ENCODE measurements at regions not wholly inside any gene's neighbourhood (a gene's known extent, or its start where the extent isn't known, plus 50 kb on each side); places are given as distances from the start of the nearest gene placed in this dataset.

DNA sequence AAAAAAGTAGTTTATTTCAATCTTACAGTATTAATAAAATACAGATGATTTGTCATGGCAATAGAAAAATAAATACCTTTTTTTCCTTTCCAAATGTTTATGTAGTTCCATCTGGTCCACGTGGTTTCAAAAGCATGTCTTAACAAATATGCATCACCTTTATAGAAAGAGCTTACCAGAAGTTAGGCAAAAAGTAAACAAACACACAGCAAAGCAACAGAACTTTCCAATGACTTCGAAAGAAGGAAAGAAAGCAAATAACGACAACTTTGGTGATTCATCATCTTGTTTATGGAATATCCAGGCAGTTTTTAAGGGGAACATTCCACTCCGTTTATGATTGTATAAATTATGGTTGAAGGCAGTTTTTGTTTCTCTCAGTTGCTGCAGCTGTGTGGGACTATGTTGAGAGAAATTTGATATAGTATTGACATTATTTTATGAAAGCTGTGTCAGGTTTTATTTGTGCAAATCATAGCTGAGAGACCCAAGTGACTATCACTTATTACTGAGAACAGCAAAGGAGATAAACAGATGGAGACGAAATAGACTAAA is 203.1 kb downstream of the CDC14C start:
- Histone ChIP-seq H4K5ac (ENCODE audit: low read length) (no peak overlapping the region), H3K4me1 (ENCODE audit: control insufficient read depth, low read depth, low read length) (no peaks in the 10 kb centered on the region), H3K4me2 (ENCODE audit: low read length) (no peak overlapping the region), H3K18ac (ENCODE audit: low read length) (no peak overlapping the region), H3K79me2 (ENCODE audit: control insufficient read depth, insufficient read depth, low read length) (no peaks in the 10 kb centered on the region), H3K4ac (ENCODE audit: low read depth, low read length) (no peak overlapping the region), H3K79me1 (ENCODE audit: low read length) (no peaks in the 10 kb centered on the region), H3K23ac (ENCODE audit: low read length) (no peak overlapping the region), H4K8ac (ENCODE audit: low read depth, low read length) (no peak overlapping the region), H3K36me3 (ENCODE audit: control insufficient read depth, insufficient read depth, low read length) (no peaks in the 10 kb centered on the region), H3K4me3 (ENCODE audit: low read length) (no peak overlapping the region), H2BK120ac (ENCODE audit: low read depth, low read length) (no peak overlapping the region), H2BK15ac (replicated peaks; ENCODE audit: low read depth) (no peak overlapping the region), H2AK5ac (ENCODE audit: low read length) (no peak overlapping the region), H2BK5ac (ENCODE audit: low read length) (no peak overlapping the region), H3K27ac (ENCODE audit: low read depth, low read length) (no peak overlapping the region), H3K27me3 (ENCODE audit: insufficient read depth, low read length, poor library complexity) (no peaks in the 10 kb centered on the region), H3K9ac (ENCODE audit: low read length) (no peak overlapping the region), H3K56ac (ENCODE audit: low read length) (no peak overlapping the region)
- no CpG with 5 or more reads among the region's 5 CpGs for WGBS (ENCODE audit: extremely low coverage, insufficient coverage, low lambda C conversion rate)
- no peak for DNase-seq

DNA sequence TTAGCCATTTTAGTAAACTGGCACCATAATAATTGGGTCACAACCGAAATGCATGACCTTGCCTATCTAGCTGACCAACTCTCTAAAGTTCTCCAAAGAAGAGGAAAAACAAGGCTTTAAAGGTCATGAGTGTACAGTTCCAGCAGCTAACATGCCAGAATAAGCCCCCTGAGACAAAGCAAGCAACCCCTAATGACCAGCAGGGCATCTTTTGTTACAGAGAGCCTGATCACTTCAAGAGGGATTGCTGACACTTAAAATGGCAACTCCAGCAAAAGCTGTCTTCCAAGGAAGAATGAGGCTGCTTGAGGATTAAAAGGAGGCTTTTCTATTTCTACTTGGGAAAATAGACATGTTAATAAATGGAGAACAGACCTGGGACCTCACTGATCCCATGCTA is 213.6 kb downstream of the CDC14C start:
- Histone ChIP-seq H3K79me2 (ENCODE audit: control insufficient read depth, insufficient read depth, low read length) (no peaks in the 10 kb centered on the region), H3K9ac (ENCODE audit: low read length) (no peak overlapping the region), H3K79me1 (ENCODE audit: low read length) (no peaks in the 10 kb centered on the region), H3K27ac (ENCODE audit: low read depth, low read length) (no peak overlapping the region), H2BK15ac (replicated peaks; ENCODE audit: low read depth) (peak overlapping the region; percentile 4), H2AK5ac (ENCODE audit: low read length) (no peak overlapping the region), H3K4me3 (ENCODE audit: low read length) (no peak overlapping the region), H3K4ac (ENCODE audit: low read depth, low read length) (peak overlapping the region; percentile 81), H3K4me2 (ENCODE audit: low read length) (no peak overlapping the region), H3K23ac (ENCODE audit: low read length) (no peak overlapping the region), H4K5ac (ENCODE audit: low read length) (no peak overlapping the region), H4K8ac (ENCODE audit: low read depth, low read length) (no peak overlapping the region), H3K4me1 (ENCODE audit: control insufficient read depth, low read depth, low read length) (peaks cover 2% of the 10 kb centered on the region), H2BK5ac (ENCODE audit: low read length) (no peak overlapping the region), H3K56ac (ENCODE audit: low read length) (no peak overlapping the region), H3K36me3 (ENCODE audit: control insufficient read depth, insufficient read depth, low read length) (no peaks in the 10 kb centered on the region), H2BK120ac (ENCODE audit: low read depth, low read length) (no peak overlapping the region), H3K27me3 (ENCODE audit: insufficient read depth, low read length, poor library complexity) (no peaks in the 10 kb centered on the region), H3K18ac (ENCODE audit: low read length) (no peak overlapping the region)
- no peak for DNase-seq
- no CpG with 5 or more reads among the region's 1 CpG for WGBS (ENCODE audit: extremely low coverage, insufficient coverage, low lambda C conversion rate)

- no peak overlapping the region for H3K4me3 ChIP-seq (ENCODE audit: low read length)
- no peak overlapping the region for H3K18ac ChIP-seq (ENCODE audit: low read length)
- no peaks in the 10 kb centered on the region for H3K79me2 ChIP-seq (ENCODE audit: control insufficient read depth, insufficient read depth, low read length)
- H3K36me3 ChIP-seq (ENCODE audit: control insufficient read depth, insufficient read depth, low read length): no peaks in the 10 kb centered on the region
- no peak overlapping the region for H3K23ac ChIP-seq (ENCODE audit: low read length)
- H3K27ac ChIP-seq (ENCODE audit: low read depth, low read length): no peak overlapping the region
- no peak overlapping the region for H3K4ac ChIP-seq (ENCODE audit: low read depth, low read length)
- H2BK120ac ChIP-seq (ENCODE audit: low read depth, low read length): no peak overlapping the region
- H3K56ac ChIP-seq (ENCODE audit: low read length): no peak overlapping the region
- H3K27me3 ChIP-seq (ENCODE audit: insufficient read depth, low read length, poor library complexity): no peaks in the 10 kb centered on the region
- no peak for DNase-seq
- no peak overlapping the region for H4K5ac ChIP-seq (ENCODE audit: low read length)
- no peaks in the 10 kb centered on the region for H3K4me1 ChIP-seq (ENCODE audit: control insufficient read depth, low read depth, low read length)
- H3K4me2 ChIP-seq (ENCODE audit: low read length): no peak overlapping the region
- H2BK15ac ChIP-seq (replicated peaks; ENCODE audit: low read depth): no peak overlapping the region
- no peak overlapping the region for H4K8ac ChIP-seq (ENCODE audit: low read depth, low read length)
- H3K9ac ChIP-seq (ENCODE audit: low read length): no peak overlapping the region
- no peaks in the 10 kb centered on the region for H3K79me1 ChIP-seq (ENCODE audit: low read length)
- H2AK5ac ChIP-seq (ENCODE audit: low read length): no peak overlapping the region
- no peak overlapping the region for H2BK5ac ChIP-seq (ENCODE audit: low read length)
- no CpG with 5 or more reads among the region's 3 CpGs for WGBS (ENCODE audit: extremely low coverage, insufficient coverage, low lambda C conversion rate)
Measured at GRCh38 chr7:49150486-49150885, 226.1 kb downstream of the CDC14C start.

DNA sequence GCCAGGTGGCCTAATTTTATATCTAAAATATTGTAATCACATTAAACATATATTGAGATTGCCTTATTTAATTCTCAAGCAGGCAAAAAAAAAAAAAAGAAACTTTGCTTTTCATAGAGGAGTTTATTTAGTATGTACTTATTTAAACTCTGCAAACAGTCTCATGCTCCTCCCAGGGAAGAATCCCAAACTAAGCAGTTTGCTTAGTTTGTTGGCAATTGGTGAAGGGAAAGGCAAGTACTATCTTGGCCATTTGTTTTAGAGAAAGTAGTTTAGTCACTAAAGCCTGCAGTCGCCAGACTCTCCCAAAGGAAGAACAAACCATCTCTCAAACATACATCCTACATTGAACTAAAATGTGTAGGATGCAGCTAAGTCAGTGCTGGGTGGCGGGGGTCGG is 226.8 kb downstream of the CDC14C start:
- no peak overlapping the region for H2BK120ac ChIP-seq (ENCODE audit: low read depth, low read length)
- H3K18ac ChIP-seq (ENCODE audit: low read length): no peak overlapping the region
- no peak overlapping the region for H3K4me2 ChIP-seq (ENCODE audit: low read length)
- H3K27ac ChIP-seq (ENCODE audit: low read depth, low read length): no peak overlapping the region
- no peaks in the 10 kb centered on the region for H3K4me1 ChIP-seq (ENCODE audit: control insufficient read depth, low read depth, low read length)
- WGBS (ENCODE audit: extremely low coverage, insufficient coverage, low lambda C conversion rate): no CpG with 5 or more reads among the region's 3 CpGs
- H4K8ac ChIP-seq (ENCODE audit: low read depth, low read length): no peak overlapping the region
- no peak overlapping the region for H2BK5ac ChIP-seq (ENCODE audit: low read length)
- H3K4ac ChIP-seq (ENCODE audit: low read depth, low read length): no peak overlapping the region
- no peak for DNase-seq
- H3K79me2 ChIP-seq (ENCODE audit: control insufficient read depth, insufficient read depth, low read length): no peaks in the 10 kb centered on the region
- no peak overlapping the region for H3K56ac ChIP-seq (ENCODE audit: low read length)
- no peak overlapping the region for H3K23ac ChIP-seq (ENCODE audit: low read length)
- no peak overlapping the region for H3K9ac ChIP-seq (ENCODE audit: low read length)
- no peaks in the 10 kb centered on the region for H3K36me3 ChIP-seq (ENCODE audit: control insufficient read depth, insufficient read depth, low read length)
- no peaks in the 10 kb centered on the region for H3K79me1 ChIP-seq (ENCODE audit: low read length)
- no peaks in the 10 kb centered on the region for H3K27me3 ChIP-seq (ENCODE audit: insufficient read depth, low read length, poor library complexity)
- no peak overlapping the region for H2AK5ac ChIP-seq (ENCODE audit: low read length)
- no peak overlapping the region for H3K4me3 ChIP-seq (ENCODE audit: low read length)
- no peak overlapping the region for H2BK15ac ChIP-seq (replicated peaks; ENCODE audit: low read depth)
- H4K5ac ChIP-seq (ENCODE audit: low read length): no peak overlapping the region

GRCh38 chr7:49158321-49158720 is 234.0 kb downstream of the CDC14C start:
- no peak overlapping the region for H2BK5ac ChIP-seq (ENCODE audit: low read length)
- no peak overlapping the region for H2BK120ac ChIP-seq (ENCODE audit: low read depth, low read length)
- H3K18ac ChIP-seq (ENCODE audit: low read length): no peak overlapping the region
- H3K56ac ChIP-seq (ENCODE audit: low read length): no peak overlapping the region
- no peak overlapping the region for H3K4me3 ChIP-seq (ENCODE audit: low read length)
- no CpG with 5 or more reads among the region's 2 CpGs for WGBS (ENCODE audit: extremely low coverage, insufficient coverage, low lambda C conversion rate)
- H4K8ac ChIP-seq (ENCODE audit: low read depth, low read length): no peak overlapping the region
- H3K27me3 ChIP-seq (ENCODE audit: insufficient read depth, low read length, poor library complexity): no peaks in the 10 kb centered on the region
- H3K4me2 ChIP-seq (ENCODE audit: low read length): no peak overlapping the region
- no peak overlapping the region for H3K23ac ChIP-seq (ENCODE audit: low read length)
- no peaks in the 10 kb centered on the region for H3K4me1 ChIP-seq (ENCODE audit: control insufficient read depth, low read depth, low read length)
- H3K27ac ChIP-seq (ENCODE audit: low read depth, low read length): no peak overlapping the region
- H3K79me1 ChIP-seq (ENCODE audit: low read length): no peaks in the 10 kb centered on the region
- no peaks in the 10 kb centered on the region for H3K79me2 ChIP-seq (ENCODE audit: control insufficient read depth, insufficient read depth, low read length)
- H2BK15ac ChIP-seq (replicated peaks; ENCODE audit: low read depth): no peak overlapping the region
- no peak for DNase-seq
- no peak overlapping the region for H4K5ac ChIP-seq (ENCODE audit: low read length)
- H3K36me3 ChIP-seq (ENCODE audit: control insufficient read depth, insufficient read depth, low read length): no peaks in the 10 kb centered on the region
- no peak overlapping the region for H2AK5ac ChIP-seq (ENCODE audit: low read length)
- no peak overlapping the region for H3K4ac ChIP-seq (ENCODE audit: low read depth, low read length)
- H3K9ac ChIP-seq (ENCODE audit: low read length): no peak overlapping the region

DNA sequence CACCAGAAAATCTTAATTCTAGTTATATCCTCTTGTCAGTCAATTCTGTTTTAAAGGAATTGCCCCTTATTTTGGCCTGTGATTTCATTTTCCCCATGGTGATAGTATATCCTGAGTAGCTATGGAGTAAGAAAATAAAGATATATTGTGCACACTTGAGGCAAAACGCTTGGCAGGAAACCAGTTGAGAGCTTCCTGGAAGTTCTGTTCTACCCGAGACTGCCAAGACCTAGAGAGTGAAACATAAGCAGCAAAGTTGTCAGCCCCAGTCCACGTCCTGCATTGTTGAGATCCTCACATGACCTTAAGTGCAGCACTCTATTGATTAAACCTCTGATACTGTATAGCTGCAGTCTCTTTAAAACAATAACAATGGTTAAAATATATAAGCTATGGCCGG is 235.2 kb downstream of the CDC14C start:
- Histone ChIP-seq H3K56ac (ENCODE audit: low read length) (no peak overlapping the region), H4K8ac (ENCODE audit: low read depth, low read length) (no peak overlapping the region), H3K79me1 (ENCODE audit: low read length) (no peaks in the 10 kb centered on the region), H2BK120ac (ENCODE audit: low read depth, low read length) (no peak overlapping the region), H2BK5ac (ENCODE audit: low read length) (no peak overlapping the region), H3K23ac (ENCODE audit: low read length) (no peak overlapping the region), H3K4me3 (ENCODE audit: low read length) (no peak overlapping the region), H4K5ac (ENCODE audit: low read length) (no peak overlapping the region), H2BK15ac (replicated peaks; ENCODE audit: low read depth) (no peak overlapping the region), H3K27ac (ENCODE audit: low read depth, low read length) (no peak overlapping the region), H3K9ac (ENCODE audit: low read length) (no peak overlapping the region), H3K4me1 (ENCODE audit: control insufficient read depth, low read depth, low read length) (no peaks in the 10 kb centered on the region), H2AK5ac (ENCODE audit: low read length) (no peak overlapping the region), H3K79me2 (ENCODE audit: control insufficient read depth, insufficient read depth, low read length) (no peaks in the 10 kb centered on the region), H3K4ac (ENCODE audit: low read depth, low read length) (no peak overlapping the region), H3K18ac (ENCODE audit: low read length) (no peak overlapping the region), H3K4me2 (ENCODE audit: low read length) (no peak overlapping the region), H3K27me3 (ENCODE audit: insufficient read depth, low read length, poor library complexity) (no peaks in the 10 kb centered on the region), H3K36me3 (ENCODE audit: control insufficient read depth, insufficient read depth, low read length) (no peaks in the 10 kb centered on the region)
- no peak for DNase-seq
- WGBS (ENCODE audit: extremely low coverage, insufficient coverage, low lambda C conversion rate): no CpG with 5 or more reads among the region's 4 CpGs

Measured in mesendoderm (in vitro differentiated cells).